HG02852 (cell line): ENCODE measurements at regions not wholly inside any gene's neighbourhood (a gene's known extent, or its start where the extent isn't known, plus 50 kb on each side); places are given as distances from the start of the nearest gene placed in this dataset.
"Not testable (repeated sequence)": the region's sequence is repeated elsewhere in the genome, so short reads cannot be mapped to it uniquely, and the experiment has no call there.

Experiments
- ATAC-seq: cut with Tn5 transposase; IDR thresholded peaks from one replicate; pipeline ENCODE4 v1.9.1; 2021; ENCODE audit warnings: mild to moderate bottlenecking, moderate library complexity; ENCODE audit not compliant: unreplicated experiment

- no peak for ATAC-seq
These were observed 659.1 kb downstream of the EFNA5 start for GRCh38 chr5:107011605-107012004.

GRCh38 chr5:107010060-107010459 is 660.7 kb downstream of the EFNA5 start:
- ATAC-seq, result no peak

GRCh38 chr5:107005653-107006052 is 665.1 kb downstream of the EFNA5 start:
- ATAC-seq, result no peak

- ATAC-seq, result no peak
These were observed 665.6 kb downstream of the EFNA5 start for GRCh38 chr5:107005161-107005560.

- no peak for ATAC-seq
These were observed 668.6 kb downstream of the EFNA5 start for GRCh38 chr5:107002115-107002514.

GRCh38 chr5:106999506-106999905 is 671.2 kb downstream of the EFNA5 start:
- not testable (repeated sequence) for ATAC-seq

GRCh38 chr5:106986006-106986405 is 684.7 kb downstream of the EFNA5 start:
- ATAC-seq, result no peak

- no peak for ATAC-seq
These were observed 685.6 kb downstream of the EFNA5 start for GRCh38 chr5:106985174-106985573.

- ATAC-seq, result not testable (repeated sequence)
These were observed 691.6 kb downstream of the EFNA5 start for GRCh38 chr5:106979178-106979577.

GRCh38 chr5:106978582-106979165 is 692.1 kb downstream of the EFNA5 start:
- not testable (repeated sequence) for ATAC-seq

GRCh38 chr5:106976363-106976762 is 694.4 kb downstream of the EFNA5 start:
- ATAC-seq, result no peak

- no peak for ATAC-seq
These were observed 696.5 kb downstream of the EFNA5 start for GRCh38 chr5:106974272-106974671.

GRCh38 chr5:106966686-106967315 is 703.9 kb downstream of the EFNA5 start:
- no peak for ATAC-seq

GRCh38 chr5:106964132-106964531 is 706.6 kb downstream of the EFNA5 start:
- ATAC-seq, result no peak

GRCh38 chr5:106963630-106964029 is 707.1 kb downstream of the EFNA5 start:
- ATAC-seq, result no peak

GRCh38 chr5:106962464-106963230 is 708.1 kb downstream of the EFNA5 start:
- ATAC-seq, result no peak

- ATAC-seq, result no peak
These were observed 711.4 kb downstream of the EFNA5 start for GRCh38 chr5:106959387-106959786.

GRCh38 chr5:106957336-106957735 is 713.4 kb downstream of the EFNA5 start:
- ATAC-seq, result no peak

- ATAC-seq, result no peak
These were observed 713.9 kb downstream of the EFNA5 start for GRCh38 chr5:106956886-106957285.

- ATAC-seq, result no peak
These were observed 714.5 kb downstream of the EFNA5 start for GRCh38 chr5:106956187-106956586.

- ATAC-seq, result no peak
These were observed 729.8 kb downstream of the EFNA5 start for GRCh38 chr5:106940986-106941385.

GRCh38 chr5:106940301-106940846 is 730.4 kb downstream of the EFNA5 start:
- ATAC-seq, result no peak
